ENCODE measurements at regions not wholly inside any gene's neighbourhood (a gene's known extent, or its start where the extent isn't known, plus 50 kb on each side); places are given as distances from the start of the nearest gene placed in this dataset.

DNA sequence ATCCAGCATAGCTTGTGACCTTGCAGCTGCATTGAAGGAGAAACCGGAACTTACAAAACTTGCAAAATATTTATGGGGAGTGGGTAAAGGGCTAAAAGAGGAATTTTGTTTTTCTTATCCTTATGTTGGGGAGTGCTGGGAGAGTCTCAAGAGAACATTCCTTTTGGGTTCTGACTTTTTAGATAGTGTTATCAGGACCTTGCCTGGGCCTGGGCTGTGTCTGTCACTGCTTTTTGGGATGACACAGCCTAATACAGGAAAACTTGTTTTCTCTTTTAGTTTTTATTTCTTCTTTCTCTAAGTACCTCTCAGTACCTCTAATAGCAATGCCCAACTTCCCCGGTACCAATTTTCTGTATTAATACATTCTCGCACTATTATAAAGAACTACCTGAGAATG, 850.6 kb downstream of the RPS29 start:
- no peak for TF ChIP-seq CTCF (IDR thresholded peaks at IDR 0.05)
- no peak for TF ChIP-seq POLR2A (IDR thresholded peaks at IDR 0.05)
- no peak for TF ChIP-seq EP300 (IDR thresholded peaks at IDR 0.05)

Data from ovary (tissue), 3 donors.